GM18858 (cell line): ENCODE measurements at regions not wholly inside any gene's neighbourhood (a gene's known extent, or its start where the extent isn't known, plus 50 kb on each side); places are given as distances from the start of the nearest gene placed in this dataset.

Experiments used
- ATAC-seq: cut with Tn5 transposase; IDR thresholded peaks from one replicate; pipeline ENCODE4 v1.9.1; 2021; ENCODE audit not compliant: unreplicated experiment

DNA sequence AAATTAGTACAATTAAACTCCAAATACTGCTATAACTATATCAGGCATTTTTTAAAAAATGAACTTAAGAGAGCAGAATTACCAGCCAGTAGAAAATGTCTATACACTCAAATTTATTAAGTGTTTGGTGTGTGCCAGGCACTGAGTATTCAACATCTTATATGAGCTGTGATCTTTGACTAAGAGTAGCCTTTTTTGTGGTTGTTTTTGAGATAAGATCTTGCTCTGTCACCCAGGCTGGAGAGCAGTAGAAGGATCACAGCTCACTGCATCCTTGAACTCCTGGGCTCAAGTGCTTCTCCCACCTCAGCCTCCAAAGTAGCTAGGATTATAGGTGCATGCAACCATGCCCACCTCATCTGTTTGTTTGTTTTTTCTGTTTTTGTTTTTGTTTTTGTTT is 102.5 kb upstream of the CELF2 start:
- no peak for ATAC-seq

- no peak for ATAC-seq
Measured at GRCh38 chr10:10917031-10917430, 100.6 kb upstream of the CELF2 start.

- ATAC-seq, result no peak
Measured at GRCh38 chr10:10919976-10920375, 97.7 kb upstream of the CELF2 start.

DNA sequence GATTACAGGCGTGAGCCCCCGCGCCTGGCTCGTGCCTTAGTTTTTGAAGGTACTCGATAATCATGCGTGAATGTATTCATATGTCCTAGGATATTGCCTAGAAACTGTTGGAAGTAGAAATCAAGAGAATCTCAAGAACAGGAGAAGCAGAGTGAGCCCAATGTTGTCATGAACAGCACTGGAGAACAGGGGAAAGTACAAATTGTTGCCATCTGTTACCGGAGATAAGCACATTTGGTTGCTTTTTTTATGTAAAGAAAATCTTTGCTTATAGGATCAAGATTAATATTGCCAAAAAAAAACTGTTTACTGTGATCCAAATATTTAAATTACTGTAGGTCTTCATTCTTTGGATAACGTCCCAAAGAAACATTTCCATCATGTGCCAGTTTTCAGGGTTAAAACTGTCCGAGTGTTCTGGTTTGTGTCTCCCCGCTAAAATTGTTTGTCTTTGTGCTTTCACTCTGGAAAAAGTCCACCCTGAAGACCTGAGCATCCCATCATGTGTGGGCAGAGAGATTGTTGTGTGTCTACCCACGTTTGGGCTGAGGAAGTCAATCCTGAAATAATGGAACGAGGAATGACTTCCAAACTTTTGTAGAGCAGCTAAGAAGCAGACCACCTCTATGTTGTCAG is 95.7 kb upstream of the CELF2 start:
- ATAC-seq, result no peak

- no peak for ATAC-seq
Measured at GRCh38 chr10:10923029-10923651, 94.5 kb upstream of the CELF2 start.

DNA sequence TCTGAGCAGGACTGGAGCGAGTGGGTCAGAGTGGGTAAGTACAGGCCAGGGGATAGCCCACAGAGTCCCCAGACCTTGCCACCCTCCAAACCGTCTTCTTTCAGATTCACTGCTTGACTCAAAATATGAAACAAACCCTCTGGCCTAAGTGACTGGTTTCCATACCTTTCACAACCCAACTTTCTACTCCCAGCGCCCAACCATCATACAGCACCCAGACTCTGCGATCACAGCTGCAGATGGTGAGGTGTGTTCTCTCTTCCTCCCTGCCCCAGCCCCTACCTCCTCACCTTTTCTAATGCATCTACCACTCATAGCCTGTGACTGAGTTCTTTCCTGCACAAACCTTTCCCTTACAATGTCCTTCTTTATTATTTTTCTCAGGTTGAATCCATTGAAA is 92.0 kb upstream of the CELF2 start:
- no peak for ATAC-seq

DNA sequence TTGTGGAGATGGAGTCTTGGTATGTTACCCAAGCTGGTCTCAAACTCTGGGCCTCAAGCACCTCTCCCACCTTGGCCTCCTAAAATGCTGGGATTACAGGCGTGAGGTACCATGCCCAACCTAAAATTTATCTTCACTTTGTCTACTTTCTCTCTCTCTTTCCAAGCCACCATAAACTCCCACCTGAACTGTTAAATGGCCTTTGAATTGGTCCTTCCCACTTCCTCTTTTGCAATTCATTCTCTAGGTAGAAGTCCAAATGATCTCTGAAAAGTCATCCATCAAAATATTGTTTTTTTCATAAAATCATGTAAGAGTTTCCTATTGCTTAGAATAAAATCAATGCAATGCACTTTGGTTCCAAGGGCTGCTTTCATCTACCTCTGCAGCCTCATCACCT is 90.1 kb upstream of the CELF2 start:
- ATAC-seq, result no peak

DNA sequence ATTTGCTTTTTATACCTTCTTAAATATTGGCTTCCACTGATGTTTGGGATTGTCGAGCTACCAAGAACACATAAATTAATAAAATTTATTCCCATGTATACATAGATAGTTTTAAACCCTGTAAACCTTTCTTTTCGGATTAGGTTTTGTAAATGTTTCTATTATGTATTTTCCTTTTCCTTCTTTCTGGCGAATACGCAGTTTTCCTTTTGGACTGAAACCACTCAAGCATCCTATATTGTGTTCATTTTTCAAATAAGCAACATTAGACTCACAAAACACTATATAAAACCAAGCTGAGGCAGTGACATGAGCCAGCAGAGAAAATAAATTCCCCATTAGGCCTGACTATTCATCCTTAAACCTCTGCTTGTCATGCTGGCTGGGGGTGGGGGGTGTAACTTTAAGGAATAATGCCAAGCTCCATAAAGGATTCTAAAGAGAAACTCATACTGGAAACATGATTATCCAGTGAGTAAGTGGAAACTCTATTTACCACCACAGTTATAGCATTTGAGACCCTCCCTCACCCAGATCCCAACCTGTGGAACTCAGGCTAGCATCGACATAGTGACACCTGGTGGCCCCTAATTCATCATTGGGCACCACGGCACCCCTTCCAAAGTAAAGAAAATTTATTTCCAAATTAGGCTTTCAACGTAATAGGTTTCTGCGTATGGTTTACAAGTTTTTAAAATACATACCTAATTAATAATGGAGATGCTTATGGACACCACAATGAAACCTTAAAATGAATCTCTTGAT is 86.5 kb upstream of the CELF2 start:
- ATAC-seq, result no peak

GRCh38 chr10:10935032-10935431 is 82.6 kb upstream of the CELF2 start:
- no peak for ATAC-seq

DNA sequence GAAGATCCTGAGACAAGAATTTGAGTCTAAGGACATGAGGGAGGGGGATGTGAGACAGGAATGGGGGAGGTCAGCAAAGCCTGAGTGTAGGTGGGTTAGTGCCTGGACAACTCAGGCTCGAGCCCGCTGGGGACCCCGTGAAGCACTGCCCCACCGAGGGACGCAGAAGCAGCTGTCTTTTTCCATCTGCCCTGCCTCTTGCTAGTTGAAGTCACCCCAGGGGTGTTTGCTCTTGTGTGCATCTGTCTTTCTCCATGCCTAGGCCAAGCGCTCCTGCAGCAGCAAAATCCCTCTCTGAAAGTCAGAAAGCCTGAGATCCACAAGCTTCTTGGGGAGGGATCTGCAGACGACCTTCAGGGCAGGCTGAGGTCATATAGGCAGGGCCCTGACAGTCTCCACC is 79.0 kb upstream of the CELF2 start:
- ATAC-seq, result no peak

- no peak for ATAC-seq
Measured at GRCh38 chr10:10941127-10941730, 76.4 kb upstream of the CELF2 start.

DNA sequence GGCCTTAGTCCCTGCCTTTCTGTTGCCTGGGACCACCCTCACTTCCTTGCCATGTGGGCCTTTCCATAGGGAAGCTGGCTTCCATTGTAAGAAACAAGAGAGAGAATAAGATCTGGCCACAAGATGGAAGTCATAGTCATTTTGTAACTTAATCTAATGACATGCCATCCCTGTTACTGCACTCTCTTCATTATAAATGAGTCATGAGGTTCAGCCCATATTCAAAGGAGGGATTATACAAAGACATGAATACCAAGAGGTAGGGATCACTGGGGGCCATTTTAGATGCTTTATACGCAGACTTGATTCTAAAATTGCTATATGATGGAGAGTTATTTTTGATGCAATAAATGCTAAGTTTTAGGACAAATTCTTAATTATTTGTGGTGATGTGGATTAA is 75.2 kb upstream of the CELF2 start:
- no peak for ATAC-seq

DNA sequence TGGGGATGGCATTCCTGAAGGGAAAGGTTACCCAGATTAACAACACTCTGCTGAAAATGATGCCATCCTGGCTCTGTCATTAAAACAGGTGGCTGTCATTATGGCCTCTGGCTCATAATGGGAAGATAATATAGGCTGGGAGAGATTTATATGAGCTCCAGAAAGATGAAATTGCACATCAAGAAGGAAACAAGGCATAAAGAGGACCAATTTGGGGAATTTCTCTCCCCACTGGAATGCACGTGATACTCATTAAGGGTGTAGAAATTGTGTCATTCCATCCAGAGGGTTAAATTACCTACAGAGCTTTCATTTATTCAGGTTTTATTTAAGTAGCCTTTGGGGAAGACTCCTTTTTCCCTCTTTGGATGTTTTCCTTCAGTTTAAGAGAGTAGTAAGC is 71.6 kb upstream of the CELF2 start:
- ATAC-seq, result no peak

DNA sequence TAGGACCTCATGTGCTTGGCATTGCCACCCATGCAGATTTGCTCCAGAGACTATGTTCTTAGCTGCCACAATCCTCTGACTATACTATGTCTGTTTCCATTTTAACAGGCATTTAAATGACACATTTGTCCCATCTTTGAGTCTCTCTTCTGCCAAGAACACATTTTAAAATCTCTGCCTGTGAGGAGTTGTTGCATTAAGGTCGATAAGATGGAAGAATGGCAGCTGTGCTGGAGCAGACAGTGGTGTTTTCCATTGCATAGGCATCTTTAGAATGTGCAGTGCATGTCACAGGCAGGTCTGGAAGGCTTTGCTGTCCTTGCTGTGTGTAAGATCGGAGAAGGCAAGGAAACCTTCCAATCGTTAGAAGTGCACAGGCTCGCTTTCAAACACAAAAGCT is 70.9 kb upstream of the CELF2 start:
- ATAC-seq, result no peak

DNA sequence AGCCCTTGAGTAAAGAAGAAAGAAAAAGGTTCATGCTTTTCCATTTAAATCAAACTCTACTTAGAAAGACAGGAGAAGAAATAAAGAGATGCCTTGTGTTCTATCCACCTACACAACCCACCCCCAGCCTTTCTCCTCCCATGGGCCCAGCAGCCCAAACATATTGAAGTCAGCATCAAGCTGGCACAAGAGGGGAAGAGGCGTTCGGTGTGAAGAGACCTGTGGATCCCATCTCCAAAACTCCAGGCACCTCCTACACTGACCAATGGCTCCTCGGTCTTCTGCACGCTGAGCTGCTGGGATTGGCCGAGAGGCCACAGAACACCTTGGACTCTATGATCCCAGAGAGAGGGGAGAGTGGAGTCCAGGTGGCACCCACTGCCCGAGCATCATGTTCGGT is 66.0 kb upstream of the CELF2 start:
- no peak for ATAC-seq

DNA sequence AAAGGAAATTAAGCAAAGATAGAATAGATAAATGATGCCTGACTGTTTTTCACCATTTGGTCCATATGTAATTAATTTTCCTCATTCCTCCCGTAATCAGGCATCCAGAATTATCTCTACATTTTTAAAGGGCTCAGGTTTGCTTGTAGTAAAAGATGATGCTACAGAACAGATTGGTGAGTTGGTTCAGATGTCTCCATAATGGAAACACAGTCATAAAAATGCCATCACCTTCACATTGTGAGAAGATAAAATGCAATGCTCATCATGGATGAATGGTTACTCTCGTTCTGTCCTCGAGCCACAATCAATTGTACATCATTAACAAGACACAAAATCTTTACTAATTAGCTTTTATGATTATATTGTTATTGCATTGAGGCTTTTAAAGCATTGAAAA is 64.9 kb upstream of the CELF2 start:
- no peak for ATAC-seq

GRCh38 chr10:10956681-10957542 is 60.8 kb upstream of the CELF2 start:
- ATAC-seq, result no peak

DNA sequence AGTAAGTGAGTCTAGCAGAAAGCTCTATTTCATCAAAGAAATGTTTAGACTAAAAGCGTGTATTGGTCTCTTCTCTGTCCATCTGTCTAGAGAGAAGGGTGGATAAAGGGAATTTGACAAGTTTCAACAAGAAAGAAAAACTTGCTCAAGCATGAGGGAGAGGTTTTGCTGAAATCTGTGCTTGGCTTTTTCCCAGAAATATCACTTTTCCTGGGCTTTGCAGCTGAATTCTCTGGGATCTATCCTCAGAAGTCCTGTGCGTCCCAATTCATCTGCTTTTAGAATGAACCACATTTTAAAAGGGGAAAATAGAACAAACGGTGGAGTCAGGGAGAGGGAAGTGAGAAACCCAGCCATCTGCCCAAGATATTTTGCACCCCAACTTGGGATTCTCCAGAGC is 59.6 kb upstream of the CELF2 start:
- no peak for ATAC-seq

DNA sequence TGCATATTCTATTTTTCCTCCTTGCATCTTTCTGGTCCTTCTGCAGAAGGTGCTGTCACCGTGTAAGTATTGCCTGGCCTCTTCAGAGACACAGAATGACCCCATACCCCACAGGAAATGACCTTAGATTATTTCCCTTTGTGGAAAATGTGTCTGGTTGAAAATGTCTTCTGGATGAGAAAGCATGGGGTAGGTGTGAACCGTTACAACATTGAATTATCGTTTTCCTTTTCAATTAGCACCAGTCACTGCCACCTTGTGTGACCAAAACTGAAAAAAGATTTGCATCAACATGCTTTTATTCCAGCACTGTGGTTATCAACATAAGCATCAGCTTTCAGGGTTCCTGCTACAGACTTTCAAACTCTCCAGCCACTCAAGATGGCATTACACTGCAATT is 58.0 kb upstream of the CELF2 start:
- ATAC-seq, result peak; percentile 84

DNA sequence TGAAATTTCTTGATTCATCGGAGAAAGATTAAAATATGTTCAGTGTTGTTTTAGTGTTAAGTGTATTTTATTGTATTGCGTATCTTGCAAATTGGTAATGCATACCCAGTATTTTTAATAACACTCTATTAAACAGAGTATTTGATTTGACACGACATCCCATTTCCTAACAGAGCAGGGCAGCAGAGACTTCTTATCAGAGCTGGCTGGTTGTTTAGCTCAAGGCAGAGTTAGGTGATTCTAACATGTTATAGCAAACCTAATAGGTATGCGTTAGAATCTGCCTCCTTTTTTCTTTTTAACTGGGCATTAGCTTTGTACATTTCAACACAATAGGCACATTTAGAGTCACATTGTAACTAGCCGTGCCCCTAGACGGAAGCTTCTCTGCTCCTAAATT is 57.1 kb upstream of the CELF2 start:
- ATAC-seq, result no peak

GRCh38 chr10:10961072-10961471 is 56.6 kb upstream of the CELF2 start:
- no peak for ATAC-seq
